PFSK-1 (cell line): ENCODE measurements at regions not wholly inside any gene's neighbourhood (a gene's known extent, or its start where the extent isn't known, plus 50 kb on each side); places are given as distances from the start of the nearest gene placed in this dataset.

ENCODE experiments used
- POLR2AphosphoS5 ChIP-seq: IDR thresholded peaks from 2 replicates; pipeline ENCODE4 v1.6.1; 2012; ENCODE audit warnings: low read depth, mild to moderate bottlenecking, control low read depth, low read length, moderate library complexity
- TAF1 ChIP-seq: IDR thresholded peaks from 2 replicates; pipeline ENCODE4 v1.6.1; 2012; ENCODE audit warnings: low read length, control low read depth, borderline replicate concordance; ENCODE audit not compliant: insufficient read depth

DNA sequence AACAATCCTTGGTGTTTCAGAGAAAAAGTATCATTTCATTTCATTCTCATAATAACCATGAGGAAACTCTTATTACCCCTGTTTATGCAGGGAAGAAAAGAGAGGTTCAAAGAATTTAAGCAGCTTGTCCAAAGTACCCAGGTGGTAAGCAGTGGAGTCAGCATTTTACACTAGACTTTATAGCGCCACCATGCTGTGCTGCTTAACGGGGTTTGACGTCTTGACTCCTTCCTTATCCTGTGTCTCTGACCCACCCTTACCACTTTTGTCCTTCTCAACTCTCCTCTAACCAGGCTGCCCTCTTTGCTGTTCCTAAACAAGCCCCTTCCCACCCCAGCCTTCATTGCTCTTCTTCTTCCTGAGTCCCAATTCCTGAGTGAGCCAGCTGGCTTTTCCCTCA, 117.0 kb upstream of the AHR start:
- TF ChIP-seq POLR2AphosphoS5 = no peak
- TF ChIP-seq TAF1 = no peak
